HepG2 (cell line): ENCODE measurements at regions not wholly inside any gene's neighbourhood (a gene's known extent, or its start where the extent isn't known, plus 50 kb on each side); places are given as distances from the start of the nearest gene placed in this dataset.

Experiments used
- AFF4 ChIP-seq: sonication (generic); formaldehyde crosslinking; IDR thresholded peaks from 2 replicates; pipeline ENCODE4 v1.4.0; 2020; ENCODE audit warnings: missing genetic modification reagents
- BRF2 ChIP-seq: sonication (generic); formaldehyde crosslinking; IDR thresholded peaks from 2 replicates; pipeline ENCODE4 v1.8.1; 2022; ENCODE audit warnings: mild to moderate bottlenecking, missing genetic modification reagents
- DNMT1 ChIP-seq: sonication (generic); formaldehyde crosslinking; IDR thresholded peaks from 2 replicates; pipeline ENCODE4 v1.5.1; 2020; ENCODE audit warnings: mild to moderate bottlenecking, missing genetic modification reagents
- ISX ChIP-seq: sonication (generic); formaldehyde crosslinking; conservative IDR thresholded peaks from 2 replicates; pipeline ENCODE4 v1.5.0; 2020; ENCODE audit warnings: missing genetic modification reagents
- KDM5B ChIP-seq: sonication (generic); formaldehyde crosslinking; IDR thresholded peaks from 2 replicates; pipeline ENCODE4 v1.4.0; 2020; ENCODE audit warnings: missing genetic modification reagents, mild to moderate bottlenecking, borderline replicate concordance
- MXI1 ChIP-seq: IDR thresholded peaks from 3 replicates; pipeline ENCODE4 v1.6.1; 2012; ENCODE audit warnings: low read depth, low read length, inconsistent platforms, borderline replicate concordance
- NFE2 ChIP-seq: sonication (generic); formaldehyde crosslinking; IDR thresholded peaks from 2 replicates; pipeline ENCODE4 v1.4.0; 2020; ENCODE audit warnings: missing genetic modification reagents
- PCBP1 ChIP-seq: fragments of 200-400 bp; formaldehyde crosslinking; IDR thresholded peaks from 2 replicates; pipeline ENCODE4 v1.6.1; 2017; ENCODE audit warnings: mild to moderate bottlenecking, low read depth, low read length, borderline replicate concordance
- POLR2AphosphoS5 ChIP-seq: IDR thresholded peaks from 2 replicates; pipeline ENCODE4 v1.6.1; 2012; ENCODE audit warnings: low read depth, low read length
- SP1 ChIP-seq, 2 experiments: fragments of 450-650 bp in 1 of 2; sonication (generic) in 1 of 2; formaldehyde crosslinking in 1 of 2; IDR thresholded peaks; 2 replicates each; pipeline versions ENCODE4 v1.4.0 to v1.6.1; 2016 to 2020; ENCODE audit warnings: missing genetic modification reagents in 1 of 2
- ZBTB26 ChIP-seq: IDR thresholded peaks from 2 replicates; pipeline ENCODE4 v1.6.1; 2016; ENCODE audit warnings: missing compliant biosample characterization, missing genetic modification reagents, borderline replicate concordance
- ZNF383 ChIP-seq: sonication (generic); formaldehyde crosslinking; IDR thresholded peaks from 2 replicates; pipeline ENCODE4 v1.4.0; 2020; ENCODE audit warnings: missing genetic modification reagents, mild to moderate bottlenecking, borderline replicate concordance
- ZNF816 ChIP-seq: sonication (generic); formaldehyde crosslinking; IDR thresholded peaks from 2 replicates; pipeline ENCODE4 v1.8.0; 2022; ENCODE audit warnings: missing genetic modification reagents, mild to moderate bottlenecking, borderline replicate concordance

- TF ChIP-seq DNMT1 (CRISPR knock-in tag) (no peak), SP1 (IDR thresholded peaks at IDR 0.05) (no peak), SP1 (CRISPR knock-in tag; IDR thresholded peaks at IDR 0.05) (no peak), ZBTB26 (no peak), PCBP1 (no peak), ISX (CRISPR knock-in tag) (no peak), BRF2 (CRISPR knock-in tag) (no peak), NFE2 (no peak), ZNF383 (no peak), POLR2AphosphoS5 (no peak), MXI1 (no peak), AFF4 (no peak), ZNF816 (no peak), KDM5B (no peak)
Observed at GRCh38 chr7:119572541-119572940, 700.4 kb upstream of the KCND2 start.
